H1 (cell line): ENCODE measurements at regions not wholly inside any gene's neighbourhood (a gene's known extent, or its start where the extent isn't known, plus 50 kb on each side); places are given as distances from the start of the nearest gene placed in this dataset.

ENCODE experiments used
- CTCF ChIA-PET: fragments of 300-600 bp; sonication (Branson Sonifier 250); formaldehyde crosslinking; loops from one replicate; lab custom pipeline; 2021; ENCODE audit not compliant: partially characterized antibody; lab: Charles Lee
- POLR2A ChIA-PET: fragments of 300-600 bp; sonication (Branson Sonifier 250); formaldehyde crosslinking; loops from one replicate; lab custom pipeline; 2021; ENCODE audit warnings: inconsistent platforms; ENCODE audit not compliant: partially characterized antibody; lab: Charles Lee
- DNase-seq, 2 experiments: peaks; one replicate each; pipeline versions ENCODE4 v3.0.0 to v3.0.0-alpha.2; 2010 to 2022; ENCODE audit warnings: low spot score in 2 of 2, low read depth in 1 of 2, mixed read lengths in 1 of 2
- FAIRE-seq: peaks from 2 replicates; lab custom pipeline; 2011; peaks lifted over from hg19 to GRCh38; lab: Jason Lieb, UNC
- H2AFZ ChIP-seq: 2 replicates; pipeline ENCODE4 v1.8.1; 2012; ENCODE audit warnings: low read length, inconsistent platforms
- H2AK5ac ChIP-seq: 2 replicates; pipeline ENCODE4 v1.6.1; 2013; ENCODE audit warnings: low read depth, low read length
- H2BK120ac ChIP-seq: replicated peaks from 2 replicates; pipeline ENCODE3; 2013; ENCODE audit warnings: low read depth, low read length, inconsistent platforms
- H2BK12ac ChIP-seq: 2 replicates; pipeline ENCODE4 v1.6.1; 2013; ENCODE audit warnings: low read depth, low read length
- H2BK15ac ChIP-seq: 2 replicates; pipeline ENCODE4 v1.6.1; 2013; ENCODE audit warnings: low read length
- H2BK20ac ChIP-seq: 2 replicates; pipeline ENCODE4 v1.6.1; 2013; ENCODE audit warnings: low read length
- H2BK5ac ChIP-seq: 2 replicates; pipeline ENCODE4 v1.6.1; 2013; ENCODE audit warnings: low read depth, low read length
- H3K14ac ChIP-seq: 2 replicates; pipeline ENCODE4 v1.6.1; 2013; ENCODE audit warnings: inconsistent platforms; ENCODE audit not compliant: insufficient read length
- H3K18ac ChIP-seq: 2 replicates; pipeline ENCODE4 v1.6.1; 2013; ENCODE audit warnings: low read length; ENCODE audit errors: extremely low read depth
- H3K23ac ChIP-seq: 2 replicates; pipeline ENCODE4 v1.6.1; 2013; ENCODE audit warnings: inconsistent platforms; ENCODE audit not compliant: insufficient read length
- H3K23me2 ChIP-seq: 2 replicates; pipeline ENCODE4 v1.6.1; 2013; ENCODE audit warnings: low read depth, low read length
- H3K27ac ChIP-seq: 2 replicates; pipeline ENCODE4 v1.6.1; 2011; ENCODE audit warnings: low read depth, low read length, inconsistent platforms
- H3K27me3 ChIP-seq, 4 experiments: replicated peaks in 1 of 4; 1 replicate in 1 of 4; 2 replicates in 3 of 4; pipeline versions ENCODE4 v1.6.1 to v1.8.1; 2011 to 2013; ENCODE audit warnings: low read length in 3 of 4, mild to moderate bottlenecking in 3 of 4, inconsistent platforms in 2 of 4, mixed read lengths in 2 of 4, moderate library complexity in 1 of 4; ENCODE audit not compliant: control insufficient read depth in 3 of 4, insufficient read depth in 3 of 4; ENCODE audit errors: extremely low read depth in 1 of 4
- H3K36me3 ChIP-seq, 4 experiments: 2 replicates each; pipeline versions ENCODE4 v1.6.1 to v1.8.1; 2011 to 2013; ENCODE audit warnings: mild to moderate bottlenecking in 4 of 4, low read length in 3 of 4, moderate library complexity in 2 of 4, control low read depth in 1 of 4, inconsistent platforms in 1 of 4; ENCODE audit not compliant: insufficient read depth in 4 of 4, control insufficient read depth in 2 of 4
- H3K4ac ChIP-seq: replicated peaks from 2 replicates; pipeline ENCODE3; 2013; ENCODE audit warnings: low read length, low read depth, mixed read lengths, inconsistent platforms; ENCODE audit not compliant: insufficient read length
- H3K4me1 ChIP-seq, 4 experiments: replicated peaks in 1 of 4; 1 replicate in 1 of 4; 2 replicates in 3 of 4; pipeline versions ENCODE4 v1.6.1 to v1.8.1; 2011 to 2013; ENCODE audit warnings: low read length in 3 of 4, inconsistent platforms in 2 of 4, mixed read lengths in 1 of 4; ENCODE audit not compliant: insufficient read depth in 4 of 4, control insufficient read depth in 3 of 4
- H3K4me2 ChIP-seq, 2 experiments: 2 replicates each; pipeline versions ENCODE4 v1.6.1 to v1.8.1; 2011 to 2013; ENCODE audit warnings: low read depth in 2 of 2, low read length in 2 of 2, control low read depth in 1 of 2, inconsistent platforms in 1 of 2, mild to moderate bottlenecking in 1 of 2; ENCODE audit not compliant: insufficient read depth in 1 of 2
- H3K4me3 ChIP-seq, 4 experiments: fragments of 200-600, 300-600 bp in 1 of 4; sonication (generic), shearing (Covaris generic), sonication (Bioruptor Twin) in 1 of 4; 2 replicates each; pipeline versions ENCODE4 v1.5.1 to v1.8.1; 2011 to 2016; ENCODE audit warnings: low read length in 4 of 4, low read depth in 3 of 4, control low read depth in 2 of 4, inconsistent platforms in 2 of 4, mild to moderate bottlenecking in 2 of 4, mixed read lengths in 1 of 4, moderate library complexity in 1 of 4; ENCODE audit not compliant: insufficient read depth in 2 of 4; ENCODE audit errors: extremely low read depth in 1 of 4
- H3K56ac ChIP-seq: replicated peaks from 2 replicates; pipeline ENCODE3; 2013; ENCODE audit warnings: low read depth, mild to moderate bottlenecking, mixed read lengths, low read length, inconsistent platforms; ENCODE audit not compliant: insufficient read length
- H3K79me1 ChIP-seq: 2 replicates; pipeline ENCODE4 v1.6.1; 2013; ENCODE audit warnings: low read depth, low read length, control low read depth
- H3K79me2 ChIP-seq, 2 experiments: 2 replicates each; pipeline versions ENCODE4 v1.6.1 to v1.8.1; 2012 to 2013; ENCODE audit warnings: low read length in 2 of 2, mild to moderate bottlenecking in 2 of 2, inconsistent platforms in 1 of 2; ENCODE audit not compliant: insufficient read depth in 2 of 2, control insufficient read depth in 1 of 2
- H3K9ac ChIP-seq, 4 experiments: replicated peaks in 1 of 4; 1 replicate in 1 of 4; 2 replicates in 3 of 4; pipeline versions ENCODE4 v1.6.1 to v1.8.1; 2011 to 2013; ENCODE audit warnings: low read depth in 3 of 4, low read length in 3 of 4, control low read depth in 2 of 4, mild to moderate bottlenecking in 2 of 4, moderate library complexity in 2 of 4, inconsistent platforms in 1 of 4; ENCODE audit errors: extremely low read depth in 1 of 4
- H3K9me3 ChIP-seq, 2 experiments: 2 replicates each; pipeline versions ENCODE4 v1.6.1 to v1.8.1; 2012 to 2013; ENCODE audit warnings: mild to moderate bottlenecking in 2 of 2, moderate library complexity in 2 of 2, control low read depth in 1 of 2, inconsistent platforms in 1 of 2, low read depth in 1 of 2, low read length in 1 of 2, mixed read lengths in 1 of 2; ENCODE audit not compliant: insufficient read depth in 2 of 2
- H4K20me1 ChIP-seq, 2 experiments: replicated peaks in 1 of 2; 2 replicates each; pipeline versions ENCODE3 to v1.8.1; 2011 to 2013; ENCODE audit warnings: inconsistent platforms in 2 of 2, low read length in 2 of 2, mild to moderate bottlenecking in 1 of 2; ENCODE audit not compliant: insufficient read depth in 2 of 2, control insufficient read depth in 1 of 2
- H4K5ac ChIP-seq: 2 replicates; pipeline ENCODE4 v1.6.1; 2013; ENCODE audit warnings: low read length, low read depth, mixed read lengths, inconsistent platforms; ENCODE audit not compliant: insufficient read length
- H4K8ac ChIP-seq: 2 replicates; pipeline ENCODE4 v1.8.0; 2013; ENCODE audit warnings: mild to moderate bottlenecking, moderate library complexity, low read length, inconsistent platforms; ENCODE audit not compliant: insufficient read depth; ENCODE audit errors: extremely low read depth
- H4K91ac ChIP-seq: replicated peaks from 2 replicates; pipeline ENCODE3; 2013; ENCODE audit warnings: low read length, mixed read lengths, inconsistent platforms; ENCODE audit not compliant: insufficient read length
- BACH1 ChIP-seq: IDR thresholded peaks from 2 replicates; pipeline ENCODE4 v1.6.1; 2012; ENCODE audit warnings: low read length, improper control_type of control experiment
- BRCA1 ChIP-seq: IDR thresholded peaks from 2 replicates; pipeline ENCODE4 v1.6.1; 2012; ENCODE audit warnings: low read depth, low read length, improper control_type of control experiment
- CHD1 ChIP-seq: IDR thresholded peaks from 2 replicates; pipeline ENCODE4 v1.6.1; 2012; ENCODE audit warnings: low read depth, low read length, improper control_type of control experiment
- CTCF ChIP-seq, 3 experiments: IDR thresholded peaks; 1 replicate in 2 of 3; 2 replicates in 1 of 3; pipeline versions ENCODE4 v1.5.1 to v1.6.1; 2011; ENCODE audit warnings: low read length in 3 of 3, mild to moderate bottlenecking in 3 of 3, inconsistent platforms in 2 of 3, low read depth in 1 of 3, moderate library complexity in 1 of 3; ENCODE audit not compliant: insufficient read depth in 1 of 3; ENCODE audit errors: control extremely low read depth in 1 of 3
- HDAC2 ChIP-seq, 2 experiments: fragments of 300-600 bp in 1 of 2; sonication (generic) in 1 of 2; IDR thresholded peaks; 2 replicates each; pipeline ENCODE4 v1.6.1; 2011 to 2012; ENCODE audit warnings: low read depth in 2 of 2, low read length in 2 of 2, mild to moderate bottlenecking in 2 of 2, moderate library complexity in 2 of 2, borderline replicate concordance in 1 of 2, inconsistent platforms in 1 of 2
- KDM4A ChIP-seq: IDR thresholded peaks from one replicate; pipeline ENCODE4 v1.7.1; 2012; ENCODE audit warnings: low read depth, mild to moderate bottlenecking, moderate library complexity, low read length, inconsistent platforms; ENCODE audit not compliant: severe bottlenecking
- RNF2 ChIP-seq: fragments of 200-900, 300-1000 bp; sonication (generic); IDR thresholded peaks from 2 replicates; pipeline ENCODE4 v1.7.1; 2016; ENCODE audit warnings: borderline replicate concordance, low read depth, mild to moderate bottlenecking, antibody characterized with exemption, low read length; ENCODE audit not compliant: poor library complexity, severe bottlenecking; ENCODE audit errors: missing control alignments
- TCF12 ChIP-seq: IDR thresholded peaks from 2 replicates; pipeline ENCODE4 v1.6.1; 2011; ENCODE audit warnings: low read depth, mild to moderate bottlenecking, low read length
- ZNF274 ChIP-seq: IDR thresholded peaks from 2 replicates; pipeline ENCODE4 v1.7.0; 2012; ENCODE audit warnings: low read length, borderline replicate concordance; ENCODE audit errors: extremely low read depth
- WGBS, 2 experiments: shearing (Covaris generic) in 1 of 2; methylation state at CpG; one replicate each; pipeline versions ENCODE4 v1.1.6 to v1.1.7; 2013 to 2015; ENCODE audit warnings: low lambda C conversion rate in 2 of 2, mixed read lengths in 2 of 2, inconsistent platforms in 1 of 2, low coverage in 1 of 2, missing lambda C conversion rate in 1 of 2; ENCODE audit not compliant: insufficient replicate concordance in 2 of 2, insufficient coverage in 1 of 2, insufficient read length in 1 of 2; ENCODE audit errors: extremely low coverage in 1 of 2, missing lambda C conversion rate in 1 of 2; 5-methylcytosine and 5-hydroxymethylcytosine counted together
- TF ChIP-seq, protein P1 (sequence below): IDR thresholded peaks from 2 replicates; pipeline ENCODE4 v1.6.1; 2011; ENCODE audit warnings: low read length, improper control_type of control experiment

GRCh38 chr11:90630176-90630575 lies 407.3 kb upstream of the CHORDC1 start:
- Histone ChIP-seq H3K27ac (no peak overlapping the region), H2BK15ac (no peak overlapping the region), H3K9me3 (no peaks in the 10 kb centered on the region), H2BK12ac (no peak overlapping the region), H3K36me3 (no peaks in the 10 kb centered on the region), H4K5ac (no peak overlapping the region), H2BK5ac (no peak overlapping the region), H3K56ac (no peak overlapping the region), H3K4me3 (no peak overlapping the region), H2BK20ac (no peak overlapping the region), H4K8ac (no peak overlapping the region), H2AFZ (no peak overlapping the region), H4K91ac (no peak overlapping the region), H3K18ac (no peak overlapping the region), H2BK120ac (no peak overlapping the region), H3K4me2 (no peak overlapping the region), H3K14ac (no peak overlapping the region), H3K79me1 (no peaks in the 10 kb centered on the region), H3K79me2 (no peaks in the 10 kb centered on the region), H3K23ac (no peak overlapping the region), H4K20me1 (no peaks in the 10 kb centered on the region), H2AK5ac (no peak overlapping the region), H3K4me1 (no peaks in the 10 kb centered on the region), H3K4ac (no peak overlapping the region), H3K9ac (no peak overlapping the region), H3K23me2 (no peaks in the 10 kb centered on the region), H3K27me3 (peaks cover 0 to 1% (median 0%) of the 10 kb centered on the region in 4 experiments; a peak in 1 of 7 replicates)
- ChIA-PET CTCF (interaction anchor here (0.7 kb wide), 1 partner anchor 1014 kb away, joined by 3 read pairs; no protein-coding TSS in a partner anchor), POLR2A (no interaction called here)
- whole genome bisulfite sequencing, 2 experiments, result 91% methylated on average over 4 of the region's 4 CpGs; no CpG with 5 or more reads in 1 of the 2 experiments
- FAIRE-seq, result no peak
- DNase-seq, result no peak
- TF ChIP-seq BACH1 (no peak), CHD1 (no peak), KDM4A (no peak), RNF2 (no peak), ZNF274 (no peak), HDAC2 (IDR thresholded peaks at IDR 0.05; ENCODE audit: borderline replicate concordance in 1 of 2, low read depth in 2 of 2, low read length in 2 of 2) (no peak), TCF12 (no peak), CTCF (IDR thresholded peaks at IDR 0.05; ENCODE audit: control extremely low read depth in 1 of 3, insufficient read depth in 1 of 3, low read depth in 1 of 3, low read length in 3 of 3) (no peak), BRCA1 (no peak)
- TF ChIP-seq, protein P1, sequence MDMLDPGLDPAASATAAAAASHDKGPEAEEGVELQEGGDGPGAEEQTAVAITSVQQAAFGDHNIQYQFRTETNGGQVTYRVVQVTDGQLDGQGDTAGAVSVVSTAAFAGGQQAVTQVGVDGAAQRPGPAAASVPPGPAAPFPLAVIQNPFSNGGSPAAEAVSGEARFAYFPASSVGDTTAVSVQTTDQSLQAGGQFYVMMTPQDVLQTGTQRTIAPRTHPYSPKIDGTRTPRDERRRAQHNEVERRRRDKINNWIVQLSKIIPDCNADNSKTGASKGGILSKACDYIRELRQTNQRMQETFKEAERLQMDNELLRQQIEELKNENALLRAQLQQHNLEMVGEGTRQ, result no peak
